AG04449 (cell line): ENCODE measurements at regions not wholly inside any gene's neighbourhood (a gene's known extent, or its start where the extent isn't known, plus 50 kb on each side); places are given as distances from the start of the nearest gene placed in this dataset.

ENCODE experiments used
- CTCF ChIA-PET: fragments of 350-600 bp; formaldehyde crosslinking; extraction: SDS; loops from one replicate; lab custom pipeline; 2021; ENCODE audit warnings: antibody characterized with exemption; lab: Yijun Ruan, JAX
- POLR2A ChIA-PET: fragments of 400-600, 350-600 bp; formaldehyde crosslinking; extraction: SDS; loops from one replicate; lab custom pipeline; 2020; ENCODE audit warnings: antibody characterized with exemption, inconsistent platforms; lab: Yijun Ruan, JAX
- DNase-seq: peaks from one replicate; pipeline ENCODE4 v3.0.0-alpha.2; 2010; ENCODE audit warnings: low read depth, low spot score
- H3K4me3 ChIP-seq: 2 replicates; pipeline ENCODE4 v1.5.1; 2011; ENCODE audit warnings: low read depth, mild to moderate bottlenecking, control low read depth, low read length
- CTCF ChIP-seq: IDR thresholded peaks from one replicate; pipeline ENCODE4 v1.5.1; 2011; ENCODE audit warnings: mild to moderate bottlenecking, moderate library complexity, low read length, control low read depth, inconsistent platforms; ENCODE audit not compliant: insufficient read depth; ENCODE audit errors: missing control alignments

DNA sequence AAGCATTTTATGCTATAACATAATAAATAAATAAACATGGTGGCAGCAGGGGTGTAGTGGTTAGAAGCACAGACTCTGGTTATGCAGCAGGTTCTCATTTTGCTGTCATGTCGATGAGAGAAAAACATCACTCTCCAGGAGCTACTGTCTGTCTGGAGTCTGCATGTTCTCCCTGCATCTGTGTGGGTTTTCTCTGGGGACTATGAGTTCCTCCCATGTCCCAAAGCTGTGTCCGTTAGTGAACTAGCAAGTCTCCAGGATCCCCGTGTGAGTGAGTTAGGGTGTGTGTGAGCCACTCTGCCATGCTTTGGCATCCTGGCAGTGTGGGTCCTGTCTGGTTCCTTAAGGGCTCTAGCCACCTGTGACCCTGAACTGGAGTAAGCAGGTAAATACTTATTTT, 585.6 kb upstream of the AGA start:
- no peak for TF ChIP-seq CTCF
- no peak for DNase-seq
- ChIA-PET POLR2A (no interaction called here), CTCF (no interaction called here)
- no peak overlapping the region for H3K4me3 ChIP-seq

GRCh38 chr4:178028481-178028880, 586.2 kb upstream of the AGA start:
- POLR2A ChIA-PET = no interaction called here
- CTCF ChIA-PET = no interaction called here
- no peak for TF ChIP-seq CTCF
- DNase-seq = no peak
- no peak overlapping the region for H3K4me3 ChIP-seq

DNA sequence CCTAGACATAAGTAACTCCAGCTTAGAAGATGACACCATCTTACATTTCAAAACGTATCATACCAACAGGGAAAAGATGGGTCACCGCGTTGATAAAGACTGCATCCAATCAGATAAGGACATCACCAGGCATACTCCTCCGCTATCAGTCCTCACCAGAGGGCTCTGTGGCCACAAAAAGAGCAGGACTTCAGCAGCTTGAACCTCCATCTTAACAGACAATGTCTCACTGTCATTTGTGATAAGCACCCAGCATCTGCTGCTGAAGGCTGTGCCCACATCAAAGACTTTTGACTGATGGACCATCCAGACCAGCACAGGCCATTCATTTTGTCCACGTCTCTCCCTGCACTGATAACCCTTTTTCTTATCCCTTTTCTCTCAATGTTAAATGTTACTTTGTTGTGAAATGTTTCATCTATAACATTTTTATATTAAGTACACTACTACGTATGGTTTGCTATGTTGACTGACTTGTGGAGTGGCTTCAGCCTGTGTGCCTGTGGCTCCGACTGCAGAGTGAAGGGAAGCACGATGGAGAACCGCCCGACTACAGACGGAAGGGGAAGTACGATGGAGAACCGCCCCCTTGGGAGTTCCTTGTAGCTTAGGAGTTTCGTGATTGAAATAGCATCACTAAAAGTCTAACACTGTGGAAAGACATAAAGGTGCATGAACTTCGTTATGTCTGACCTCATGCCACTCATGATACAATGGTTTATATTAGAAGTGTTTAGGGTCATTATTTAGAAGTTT, 595.4 kb upstream of the AGA start:
- TF ChIP-seq CTCF = no peak
- H3K4me3 ChIP-seq = no peak overlapping the region
- ChIA-PET POLR2A (no interaction called here), CTCF (interaction anchor here (0.7 kb wide), 1 partner anchor 33 kb away, joined by 3 read pairs; no protein-coding TSS in a partner anchor)
- no peak for DNase-seq

DNA sequence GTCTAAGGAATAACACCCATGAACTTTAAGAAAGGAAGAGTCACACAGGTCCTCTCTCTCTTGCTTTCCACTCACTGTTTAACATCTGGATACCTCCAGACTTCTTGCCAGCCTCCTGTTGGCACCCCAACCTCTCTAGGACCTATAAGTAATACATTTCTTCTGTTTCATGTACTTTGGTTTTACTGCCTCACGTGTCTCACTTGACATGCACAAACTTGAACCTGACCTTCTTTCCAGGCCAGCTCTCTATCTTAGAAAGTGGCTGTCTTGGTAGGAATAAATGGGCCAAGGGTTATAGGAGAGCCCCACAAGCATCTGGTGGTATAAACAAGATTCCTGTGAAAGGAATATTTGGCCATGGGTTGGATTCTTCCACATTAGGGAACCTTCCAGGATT, 614.8 kb upstream of the AGA start:
- TF ChIP-seq CTCF = no peak
- ChIA-PET CTCF (no interaction called here), POLR2A (no interaction called here)
- H3K4me3 ChIP-seq = no peak overlapping the region
- DNase-seq = no peak

DNA sequence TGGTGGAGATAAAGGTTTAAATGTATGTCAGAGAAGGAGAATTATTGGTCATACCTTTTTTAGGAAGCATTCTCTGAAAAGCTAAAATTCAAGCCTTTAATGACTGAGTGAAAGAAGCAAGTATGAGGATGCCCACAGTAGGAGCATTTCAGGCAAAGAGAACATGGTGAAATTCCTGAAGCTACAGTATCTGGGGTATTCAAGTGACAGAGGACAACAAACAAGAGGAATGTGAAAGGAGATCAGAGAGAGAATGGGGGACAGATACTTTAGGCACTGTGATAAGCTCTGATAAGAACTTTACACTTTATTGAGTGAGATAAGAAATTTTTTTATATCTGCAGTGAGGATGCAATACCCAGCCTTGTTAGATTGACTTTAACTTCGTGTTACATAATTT, 621.3 kb upstream of the AGA start:
- CTCF ChIA-PET = no interaction called here
- DNase-seq = no peak
- POLR2A ChIA-PET = no interaction called here
- no peak for TF ChIP-seq CTCF
- no peak overlapping the region for H3K4me3 ChIP-seq

GRCh38 chr4:178066338-178066941, 624.2 kb upstream of the AGA start:
- CTCF ChIA-PET = no interaction called here
- POLR2A ChIA-PET = no interaction called here
- DNase-seq = no peak
- TF ChIP-seq CTCF = no peak
- H3K4me3 ChIP-seq = no peak overlapping the region
